ENCODE measurements at regions not wholly inside any gene's neighbourhood (a gene's known extent, or its start where the extent isn't known, plus 50 kb on each side); places are given as distances from the start of the nearest gene placed in this dataset.
"Not testable (repeated sequence)": the region's sequence is repeated elsewhere in the genome, so short reads cannot be mapped to it uniquely, and the experiment has no call there.

DNA sequence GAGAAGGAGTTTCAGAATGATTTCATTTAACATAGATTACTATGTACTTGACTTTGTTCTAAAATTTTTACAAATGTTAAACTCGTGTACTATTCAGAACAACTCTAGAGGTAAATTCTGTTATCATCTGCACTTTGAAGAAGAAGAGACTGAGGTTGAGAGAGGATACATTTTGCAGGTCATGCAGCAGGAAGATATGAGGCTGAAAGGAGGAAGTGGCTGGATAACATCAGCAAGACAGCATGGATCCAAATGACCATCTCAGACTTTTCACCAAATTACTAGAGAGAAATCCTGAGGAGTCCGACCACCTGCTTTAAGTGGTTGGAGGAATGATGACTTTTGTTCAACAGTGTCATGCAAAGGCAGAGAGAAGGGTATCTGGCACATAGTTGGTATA is 84.9 kb downstream of the ASCL4 start:
- Histone ChIP-seq H3K4me3 (ENCODE audit: insufficient read length, low read depth) (no peak overlapping the region), H3K36me3 (ENCODE audit: insufficient read depth, insufficient read length, low read length) (no peaks in the 10 kb centered on the region), H3K9ac (ENCODE audit: insufficient read length, low read depth) (no peak overlapping the region), H3K27me3 (ENCODE audit: insufficient read depth, insufficient read length) (peaks cover 29% of the 10 kb centered on the region), H3K4me1 (ENCODE audit: insufficient read depth, insufficient read length) (no peaks in the 10 kb centered on the region), H3K9me3 (ENCODE audit: insufficient read depth, low read length) (no peaks in the 10 kb centered on the region)
- TF ChIP-seq YY1 (IDR thresholded peaks at IDR 0.05; ENCODE audit: insufficient read depth, insufficient read length) (no peak), SUZ12 (IDR thresholded peaks at IDR 0.05; ENCODE audit: extremely low read depth, insufficient read depth, insufficient read length) (no peak), ZNF274 (IDR thresholded peaks at IDR 0.05; ENCODE audit: low read depth, low read length) (no peak)
- DNase-seq (ENCODE audit: low read depth, low spot score): no peak

DNA sequence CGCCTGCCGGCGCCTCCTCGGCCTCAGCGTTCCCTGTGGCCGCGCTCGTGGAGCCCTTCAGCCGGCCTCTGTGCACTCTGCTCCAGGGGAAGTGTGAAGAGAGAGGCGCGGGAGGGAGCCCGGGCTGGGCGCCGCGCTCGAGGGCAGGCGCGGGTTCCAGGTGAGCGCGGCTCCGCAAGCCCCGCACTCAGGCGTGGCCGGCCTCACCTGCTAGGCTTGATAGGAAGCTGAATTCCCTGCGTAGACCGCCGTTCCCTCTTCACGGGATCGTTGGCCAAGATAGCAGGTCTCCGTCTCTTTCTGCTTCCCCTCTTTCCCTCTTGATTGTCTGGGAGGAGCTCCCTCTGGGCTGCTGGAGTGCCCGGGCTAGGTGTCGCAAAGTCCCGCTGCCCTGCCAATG is 89.7 kb downstream of the ASCL4 start:
- Histone ChIP-seq H3K9me3 (ENCODE audit: insufficient read depth, low read length) (0 out of 2 replicates have a peak, but pooled peaks cover 5% of the 10 kb centered on the region), H3K27me3 (ENCODE audit: insufficient read depth, insufficient read length) (peaks cover 44% of the 10 kb centered on the region), H3K4me1 (ENCODE audit: insufficient read depth, insufficient read length) (no peaks in the 10 kb centered on the region), H3K36me3 (ENCODE audit: insufficient read depth, insufficient read length, low read length) (no peaks in the 10 kb centered on the region), H3K4me3 (ENCODE audit: insufficient read length, low read depth) (peak overlapping the region; percentile 56), H3K9ac (ENCODE audit: insufficient read length, low read depth) (peak overlapping the region; percentile 56)
- no peak for TF ChIP-seq YY1 (IDR thresholded peaks at IDR 0.05; ENCODE audit: insufficient read depth, insufficient read length)
- no peak for TF ChIP-seq ZNF274 (IDR thresholded peaks at IDR 0.05; ENCODE audit: low read depth, low read length)
- TF ChIP-seq SUZ12 (IDR thresholded peaks at IDR 0.05; ENCODE audit: extremely low read depth, insufficient read depth, insufficient read length): no peak
- DNase-seq (ENCODE audit: low read depth, low spot score): no peak

DNA sequence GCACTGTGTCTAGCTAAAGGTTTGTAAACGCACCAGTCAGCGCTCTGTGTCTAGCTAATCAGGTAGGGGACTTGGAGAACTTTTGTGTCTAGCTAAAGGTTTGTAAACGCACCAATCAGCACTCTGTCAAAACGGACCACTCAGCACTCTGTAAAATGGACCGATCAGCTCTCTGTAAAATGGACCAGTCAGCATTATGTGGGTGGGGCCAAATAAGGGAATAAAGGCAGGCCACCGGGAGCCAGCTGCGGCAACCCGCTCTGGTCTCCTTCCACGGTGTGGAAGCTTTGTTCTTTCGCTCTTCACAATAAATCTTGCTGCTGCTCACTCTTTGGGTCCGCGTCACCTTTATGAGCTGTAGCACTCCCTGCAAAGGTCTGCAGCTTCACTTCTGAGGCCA is 90.2 kb downstream of the ASCL4 start:
- H3K9ac ChIP-seq (ENCODE audit: insufficient read length, low read depth); H3K9me3 ChIP-seq (ENCODE audit: insufficient read depth, low read length): not testable (repeated sequence)
- H3K27me3 ChIP-seq (ENCODE audit: insufficient read depth, insufficient read length): peaks cover 44% of the 10 kb centered on the region

DNA sequence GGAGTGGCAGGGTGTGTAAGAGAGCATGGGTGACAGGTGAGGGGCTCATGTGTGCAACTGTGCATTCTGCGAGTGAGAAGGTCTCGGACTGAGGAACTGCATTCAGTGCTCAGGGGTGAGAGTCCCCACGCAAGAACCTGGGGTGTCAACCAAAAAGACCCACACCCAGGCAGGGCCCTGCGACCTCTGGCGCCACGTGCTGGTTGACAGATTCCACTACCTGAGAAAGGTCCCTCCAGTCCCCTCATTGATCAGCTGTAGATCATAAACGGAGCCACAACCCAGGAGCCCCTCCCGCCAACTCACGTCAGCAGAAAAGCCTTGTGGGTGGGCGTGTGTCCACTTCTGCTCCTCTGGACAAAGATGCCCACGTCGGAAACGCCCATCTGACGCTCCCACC is 98.7 kb downstream of the ASCL4 start:
- H3K4me1 ChIP-seq (ENCODE audit: insufficient read depth, insufficient read length): no peaks in the 10 kb centered on the region
- H3K4me3 ChIP-seq (ENCODE audit: insufficient read length, low read depth): no peak overlapping the region
- H3K9ac ChIP-seq (ENCODE audit: insufficient read length, low read depth): no peak overlapping the region
- TF ChIP-seq SUZ12 (IDR thresholded peaks at IDR 0.05; ENCODE audit: extremely low read depth, insufficient read depth, insufficient read length) (no peak), YY1 (IDR thresholded peaks at IDR 0.05; ENCODE audit: insufficient read depth, insufficient read length) (no peak), ZNF274 (IDR thresholded peaks at IDR 0.05; ENCODE audit: low read depth, low read length) (no peak)
- no peaks in the 10 kb centered on the region for H3K9me3 ChIP-seq (ENCODE audit: insufficient read depth, low read length)
- no peaks in the 10 kb centered on the region for H3K27me3 ChIP-seq (ENCODE audit: insufficient read depth, insufficient read length)
- no peaks in the 10 kb centered on the region for H3K36me3 ChIP-seq (ENCODE audit: insufficient read depth, insufficient read length, low read length)
- no peak for DNase-seq (ENCODE audit: low read depth, low spot score)

More for the DNA sequence above, 90.2 kb downstream of the ASCL4 start:
- not testable (repeated sequence) for H3K4me1 ChIP-seq (ENCODE audit: insufficient read depth, insufficient read length); DNase-seq (ENCODE audit: low read depth, low spot score); H3K36me3 ChIP-seq (ENCODE audit: insufficient read depth, insufficient read length, low read length)
- H3K4me3 ChIP-seq (ENCODE audit: insufficient read length, low read depth): peak overlapping the region; percentile 56

DNA sequence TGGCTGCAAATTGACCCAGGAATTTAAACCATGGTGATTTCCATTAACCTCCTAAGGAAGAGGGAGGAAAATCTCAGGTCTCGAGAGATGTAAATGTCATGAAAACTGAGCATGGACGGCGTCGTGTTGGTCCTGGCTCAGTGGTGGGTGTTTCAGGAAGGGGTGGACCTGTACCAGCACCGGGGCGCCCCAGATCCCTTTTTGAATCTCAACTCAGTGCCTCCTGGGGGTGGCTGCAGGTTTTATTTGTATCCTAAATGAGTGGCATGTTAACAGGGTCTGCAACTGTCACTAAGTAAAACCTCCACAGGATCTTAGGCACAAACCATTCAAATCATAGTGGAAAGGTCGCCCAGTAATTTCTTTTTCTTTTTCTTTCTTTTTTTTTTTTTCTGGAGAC is 101.3 kb downstream of the ASCL4 start:
- no peaks in the 10 kb centered on the region for H3K4me1 ChIP-seq (ENCODE audit: insufficient read depth, insufficient read length)
- no peaks in the 10 kb centered on the region for H3K36me3 ChIP-seq (ENCODE audit: insufficient read depth, insufficient read length, low read length)
- H3K9ac ChIP-seq (ENCODE audit: insufficient read length, low read depth): no peak overlapping the region
- H3K9me3 ChIP-seq (ENCODE audit: insufficient read depth, low read length): no peaks in the 10 kb centered on the region
- H3K27me3 ChIP-seq (ENCODE audit: insufficient read depth, insufficient read length): no peaks in the 10 kb centered on the region
- no peak for DNase-seq (ENCODE audit: low read depth, low spot score)
- TF ChIP-seq ZNF274 (IDR thresholded peaks at IDR 0.05; ENCODE audit: low read depth, low read length) (no peak), SUZ12 (IDR thresholded peaks at IDR 0.05; ENCODE audit: extremely low read depth, insufficient read depth, insufficient read length) (no peak), YY1 (IDR thresholded peaks at IDR 0.05; ENCODE audit: insufficient read depth, insufficient read length) (no peak)
- H3K4me3 ChIP-seq (ENCODE audit: insufficient read length, low read depth): no peak overlapping the region

GRCh38 chr12:107884769-107885694 is 110.5 kb downstream of the ASCL4 start:
- H3K9me3 ChIP-seq (ENCODE audit: insufficient read depth, low read length): no peaks in the 10 kb centered on the region
- H3K36me3 ChIP-seq (ENCODE audit: insufficient read depth, insufficient read length, low read length): no peaks in the 10 kb centered on the region
- peak; percentile 46 for DNase-seq (ENCODE audit: low read depth, low spot score)
- no peak overlapping the region for H3K9ac ChIP-seq (ENCODE audit: insufficient read length, low read depth)
- no peak for TF ChIP-seq ZNF274 (IDR thresholded peaks at IDR 0.05; ENCODE audit: low read depth, low read length)
- TF ChIP-seq YY1 (IDR thresholded peaks at IDR 0.05; ENCODE audit: insufficient read depth, insufficient read length): no peak
- no peak for TF ChIP-seq SUZ12 (IDR thresholded peaks at IDR 0.05; ENCODE audit: extremely low read depth, insufficient read depth, insufficient read length)
- H3K27me3 ChIP-seq (ENCODE audit: insufficient read depth, insufficient read length): no peaks in the 10 kb centered on the region
- H3K4me3 ChIP-seq (ENCODE audit: insufficient read length, low read depth): no peak overlapping the region
- H3K4me1 ChIP-seq (ENCODE audit: insufficient read depth, insufficient read length): no peaks in the 10 kb centered on the region

DNA sequence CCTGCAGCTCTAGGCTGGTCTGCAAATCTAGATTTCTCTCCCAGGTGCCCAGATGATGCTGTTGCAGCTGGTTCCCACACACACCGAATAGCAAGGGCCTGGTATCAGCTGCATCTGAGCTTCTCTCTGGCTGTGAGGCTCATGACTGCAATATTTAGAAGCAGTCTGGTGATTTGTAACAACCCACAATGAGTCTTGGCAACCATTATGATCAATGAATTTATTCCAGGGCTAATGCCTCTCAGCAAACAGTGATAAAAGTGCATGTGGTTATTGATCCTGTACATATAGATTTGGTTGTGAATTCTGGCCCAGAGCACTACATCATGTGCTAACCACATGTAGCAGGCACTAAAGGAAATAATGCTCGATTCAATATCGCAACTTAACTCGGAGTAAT is 114.3 kb downstream of the ASCL4 start:
- Histone ChIP-seq H3K9me3 (ENCODE audit: insufficient read depth, low read length) (no peaks in the 10 kb centered on the region), H3K36me3 (ENCODE audit: insufficient read depth, insufficient read length, low read length) (no peaks in the 10 kb centered on the region), H3K27me3 (ENCODE audit: insufficient read depth, insufficient read length) (no peaks in the 10 kb centered on the region), H3K4me1 (ENCODE audit: insufficient read depth, insufficient read length) (no peaks in the 10 kb centered on the region), H3K4me3 (ENCODE audit: insufficient read length, low read depth) (no peak overlapping the region), H3K9ac (ENCODE audit: insufficient read length, low read depth) (no peak overlapping the region)
- TF ChIP-seq ZNF274 (IDR thresholded peaks at IDR 0.05; ENCODE audit: low read depth, low read length) (no peak), YY1 (IDR thresholded peaks at IDR 0.05; ENCODE audit: insufficient read depth, insufficient read length) (no peak), SUZ12 (IDR thresholded peaks at IDR 0.05; ENCODE audit: extremely low read depth, insufficient read depth, insufficient read length) (no peak)
- DNase-seq (ENCODE audit: low read depth, low spot score): no peak

Data from NT2/D1 (cell line).